ENCODE measurements at regions not wholly inside any gene's neighbourhood (a gene's known extent, or its start where the extent isn't known, plus 50 kb on each side); places are given as distances from the start of the nearest gene placed in this dataset.

- TF ChIP-seq CTCF (IDR thresholded peaks at IDR 0.05): no peak
- H3K27me3 ChIP-seq: no peaks in the 10 kb centered on the region
- no peak for DNase-seq
- H3K4me3 ChIP-seq: no peak overlapping the region
- H3K4me1 ChIP-seq: no peaks in the 10 kb centered on the region
- no peak overlapping the region for H3K9ac ChIP-seq (ENCODE audit: low read depth in 2 of 2, low read length in 2 of 2)
- H3K27ac ChIP-seq: no peak overlapping the region
- H3K36me3 ChIP-seq: no peaks in the 10 kb centered on the region
- H3K9me3 ChIP-seq: no peaks in the 10 kb centered on the region
- intact Hi-C loops (cut with DNase I): no loop called here
Measured at GRCh38 chr9:26462213-26462612, 430.4 kb downstream of the CAAP1 start.

- Histone ChIP-seq H3K27me3 (no peaks in the 10 kb centered on the region), H3K27ac (no peak overlapping the region), H3K36me3 (no peaks in the 10 kb centered on the region), H3K4me3 (no peak overlapping the region), H3K9me3 (no peaks in the 10 kb centered on the region), H3K9ac (ENCODE audit: low read depth in 2 of 2, low read length in 2 of 2) (no peak overlapping the region), H3K4me1 (no peaks in the 10 kb centered on the region)
- no peak for TF ChIP-seq CTCF (IDR thresholded peaks at IDR 0.05)
- no peak for DNase-seq
- intact Hi-C loops (cut with DNase I): no loop called here
Measured at GRCh38 chr9:26460624-26461023, 432.0 kb downstream of the CAAP1 start.

- no peaks in the 10 kb centered on the region for H3K4me1 ChIP-seq
- DNase-seq: no peak
- TF ChIP-seq CTCF (IDR thresholded peaks at IDR 0.05): no peak
- H3K4me3 ChIP-seq: no peak overlapping the region
- H3K27ac ChIP-seq: no peak overlapping the region
- intact Hi-C loops (cut with DNase I): no loop called here
- H3K9me3 ChIP-seq: no peaks in the 10 kb centered on the region
- no peaks in the 10 kb centered on the region for H3K36me3 ChIP-seq
- no peak overlapping the region for H3K9ac ChIP-seq (ENCODE audit: low read depth in 2 of 2, low read length in 2 of 2)
- no peaks in the 10 kb centered on the region for H3K27me3 ChIP-seq
Measured at GRCh38 chr9:26459959-26460358, 432.6 kb downstream of the CAAP1 start.

GRCh38 chr9:26458054-26458453 is 434.5 kb downstream of the CAAP1 start:
- no peak for TF ChIP-seq CTCF (IDR thresholded peaks at IDR 0.05)
- no peaks in the 10 kb centered on the region for H3K9me3 ChIP-seq
- no peaks in the 10 kb centered on the region for H3K4me1 ChIP-seq
- H3K9ac ChIP-seq (ENCODE audit: low read depth in 2 of 2, low read length in 2 of 2): no peak overlapping the region
- H3K36me3 ChIP-seq: no peaks in the 10 kb centered on the region
- no peak overlapping the region for H3K4me3 ChIP-seq
- intact Hi-C loops (cut with DNase I): no loop called here
- no peaks in the 10 kb centered on the region for H3K27me3 ChIP-seq
- no peak for DNase-seq
- no peak overlapping the region for H3K27ac ChIP-seq

GRCh38 chr9:26457151-26457550 is 435.5 kb downstream of the CAAP1 start:
- TF ChIP-seq CTCF (IDR thresholded peaks at IDR 0.05): no peak
- H3K27ac ChIP-seq: no peak overlapping the region

More at GRCh38 chr9:26457151-26457550, 435.5 kb downstream of the CAAP1 start:
- Histone ChIP-seq H3K36me3 (no peaks in the 10 kb centered on the region), H3K9ac (ENCODE audit: low read depth in 2 of 2, low read length in 2 of 2) (no peak overlapping the region), H3K27me3 (no peaks in the 10 kb centered on the region), H3K4me1 (no peaks in the 10 kb centered on the region), H3K9me3 (no peaks in the 10 kb centered on the region), H3K4me3 (no peak overlapping the region)
- intact Hi-C loops (cut with DNase I): no loop called here
- no peak for DNase-seq
